SHP77 (cell line): ENCODE measurements at regions not wholly inside any gene's neighbourhood (a gene's known extent, or its start where the extent isn't known, plus 50 kb on each side); places are given as distances from the start of the nearest gene placed in this dataset.
"Not testable (repeated sequence)": the region's sequence is repeated elsewhere in the genome, so short reads cannot be mapped to it uniquely, and the experiment has no call there.

ENCODE experiments used
- DNase-seq, 2 experiments: peaks; one replicate each; lab custom pipeline; 2025; lab: John Stamatoyannopoulos, UW

- not testable (repeated sequence) for DNase-seq
These were observed 1526.2 kb downstream of the SI start for GRCh38 chr3:163551915-163552658.

DNA sequence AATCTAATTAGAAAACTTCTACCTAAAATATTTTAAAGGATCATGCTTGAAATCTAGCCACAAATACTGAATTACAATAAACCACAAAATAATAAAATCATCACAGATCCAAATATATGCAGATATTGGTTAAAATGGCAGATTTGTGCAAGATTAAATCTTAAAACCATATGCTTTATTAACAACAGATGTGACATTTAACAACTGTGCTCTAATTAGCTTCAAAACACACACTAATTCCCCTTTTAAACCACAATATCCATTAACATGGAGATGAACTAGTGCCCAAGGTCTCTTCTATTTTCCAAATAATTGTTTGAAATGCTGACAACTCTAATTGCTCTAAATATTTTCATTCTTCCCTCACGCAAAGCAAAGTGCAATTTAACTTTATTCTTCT lies 1530.3 kb downstream of the SI start:
- no peak for DNase-seq

DNA sequence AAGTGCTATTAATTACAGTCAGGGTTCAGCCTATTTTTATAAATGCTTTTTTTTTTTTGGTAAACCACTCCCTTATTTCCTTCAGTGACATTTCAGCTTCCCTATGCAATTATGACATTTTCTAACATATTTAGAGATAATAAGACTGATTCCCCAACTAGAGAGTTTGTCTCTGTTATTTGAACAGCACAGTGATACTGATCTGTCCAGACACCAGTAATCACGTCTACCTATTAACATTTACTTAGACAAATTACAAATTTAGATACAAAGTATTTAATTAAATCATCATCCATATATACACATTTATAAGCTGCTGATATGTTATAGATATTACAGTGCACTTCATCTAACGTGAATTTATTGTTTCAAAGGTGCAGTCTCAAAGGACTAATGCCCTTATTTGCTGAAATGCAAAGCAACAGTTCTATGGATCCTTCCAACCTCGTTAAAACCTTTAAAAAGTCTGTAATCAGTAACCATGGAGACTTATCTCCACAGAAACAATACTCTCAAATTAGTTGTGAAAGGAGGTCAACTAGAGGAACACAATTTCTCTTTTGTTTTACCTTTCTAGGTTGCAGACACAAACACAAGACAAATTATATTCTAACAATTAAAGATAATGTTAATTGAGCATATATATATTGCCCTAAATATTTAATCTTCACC lies 1531.1 kb downstream of the SI start:
- DNase-seq: no peak

- no peak for DNase-seq
These were observed 1534.6 kb downstream of the SI start for GRCh38 chr3:163543662-163544061.

- no peak for DNase-seq
These were observed 1536.7 kb downstream of the SI start for GRCh38 chr3:163541629-163542028.

DNA sequence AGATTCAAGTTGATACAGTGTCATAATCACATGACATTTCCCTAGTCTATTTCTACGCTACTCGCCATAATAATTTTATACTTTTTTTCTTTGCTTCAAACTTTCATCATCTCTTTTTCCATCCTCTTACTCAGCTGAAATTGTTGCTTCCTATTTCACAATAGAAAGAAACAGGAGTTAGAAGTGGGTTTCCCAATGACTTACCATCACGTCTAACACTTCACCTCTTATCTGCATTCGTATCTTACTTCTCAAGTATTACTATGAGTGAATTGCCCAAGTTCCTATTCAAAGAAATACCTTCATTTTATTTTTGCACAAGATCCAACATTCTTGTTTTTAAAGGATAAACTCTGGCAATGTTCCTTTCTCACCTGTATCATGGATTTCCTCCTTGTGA lies 1539.9 kb downstream of the SI start:
- DNase-seq: no peak

DNA sequence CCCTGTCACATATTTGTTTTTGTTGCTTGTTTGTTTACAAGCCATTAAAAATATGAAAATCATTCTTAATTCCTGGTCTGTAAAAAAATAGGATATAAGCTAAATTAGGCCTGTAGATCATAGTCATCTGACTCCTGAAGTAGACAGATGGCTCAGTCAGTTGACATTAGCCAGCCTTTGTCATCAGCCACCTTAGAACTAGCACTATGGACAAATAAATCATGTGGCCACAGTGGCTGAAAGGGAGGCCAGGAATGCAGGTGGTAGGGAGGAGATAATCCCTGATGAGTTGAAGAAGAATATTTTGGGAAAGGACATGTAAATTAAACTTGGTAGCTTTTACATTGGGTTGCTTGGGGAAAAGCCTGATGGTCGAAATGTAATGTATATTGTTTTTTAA lies 1544.9 kb downstream of the SI start:
- DNase-seq: peak; percentile 41 to 51

GRCh38 chr3:163523375-163523774 lies 1554.9 kb downstream of the SI start:
- no peak for DNase-seq

DNA sequence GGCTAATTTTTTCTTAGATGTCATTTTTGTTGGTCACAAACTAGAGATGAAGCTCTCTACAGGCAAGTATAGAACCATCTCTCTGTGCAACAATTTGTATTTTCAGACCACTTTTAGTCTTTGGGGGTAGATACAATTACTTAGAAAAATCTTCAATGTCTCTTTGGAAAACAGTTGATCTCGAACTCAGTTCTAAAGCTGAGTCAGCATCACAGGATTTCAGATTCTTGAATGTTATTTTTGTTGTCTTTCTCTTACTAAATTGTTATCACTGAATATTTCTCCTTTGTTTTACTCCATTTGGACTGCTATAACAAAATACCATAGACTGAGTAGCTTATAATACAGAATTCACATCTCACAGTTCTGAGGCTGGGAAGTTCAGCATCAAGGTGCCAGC lies 1557.0 kb downstream of the SI start:
- DNase-seq: no peak

DNA sequence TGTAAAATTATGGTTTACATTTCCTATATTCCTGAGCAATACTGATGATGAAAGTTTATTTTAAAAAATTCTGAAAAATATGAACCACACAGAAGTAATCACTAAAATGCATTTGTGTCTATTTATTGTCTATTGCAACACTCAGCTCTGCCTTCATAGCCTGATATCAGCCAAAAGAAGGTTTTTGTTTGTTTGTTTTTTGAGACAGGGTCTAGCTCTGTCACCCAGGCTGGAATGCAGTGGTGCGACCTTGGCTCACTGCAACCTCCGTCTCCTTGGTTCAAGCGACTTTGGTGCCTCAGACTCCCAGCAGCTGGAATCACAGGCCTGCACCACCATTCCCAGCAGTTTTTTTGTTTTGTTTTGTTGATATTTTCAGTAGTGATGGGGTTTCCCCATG lies 1560.2 kb downstream of the SI start:
- no peak for DNase-seq

GRCh38 chr3:163513149-163513657 lies 1565.1 kb downstream of the SI start:
- no peak for DNase-seq

DNA sequence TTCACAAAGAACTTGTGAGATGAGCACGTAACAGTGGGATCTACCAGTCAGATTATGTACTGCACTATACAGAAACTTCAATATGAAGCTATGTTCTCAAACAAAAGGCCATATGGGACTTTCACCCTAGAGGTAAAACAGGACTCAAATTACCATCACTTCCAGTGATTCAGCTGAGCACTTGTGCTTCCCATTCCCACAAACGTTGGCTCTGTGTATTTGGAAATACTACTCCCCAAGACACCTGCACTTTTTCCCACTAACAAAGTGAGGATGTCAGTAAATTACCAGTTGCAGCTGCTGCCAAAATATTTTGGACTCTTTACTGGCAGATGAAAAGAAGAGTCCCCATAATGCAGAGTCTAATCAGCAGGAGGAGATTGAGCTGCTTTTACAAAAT lies 1570.1 kb downstream of the SI start:
- DNase-seq: peak; percentile 6 to 12

- DNase-seq: no peak
These were observed 1573.3 kb downstream of the SI start for GRCh38 chr3:163504974-163505373.

- DNase-seq: not testable (repeated sequence)
These were observed 1578.5 kb downstream of the SI start for GRCh38 chr3:163499736-163500219.

- DNase-seq: not testable (repeated sequence)
These were observed 1579.2 kb downstream of the SI start for GRCh38 chr3:163498842-163499735.

DNA sequence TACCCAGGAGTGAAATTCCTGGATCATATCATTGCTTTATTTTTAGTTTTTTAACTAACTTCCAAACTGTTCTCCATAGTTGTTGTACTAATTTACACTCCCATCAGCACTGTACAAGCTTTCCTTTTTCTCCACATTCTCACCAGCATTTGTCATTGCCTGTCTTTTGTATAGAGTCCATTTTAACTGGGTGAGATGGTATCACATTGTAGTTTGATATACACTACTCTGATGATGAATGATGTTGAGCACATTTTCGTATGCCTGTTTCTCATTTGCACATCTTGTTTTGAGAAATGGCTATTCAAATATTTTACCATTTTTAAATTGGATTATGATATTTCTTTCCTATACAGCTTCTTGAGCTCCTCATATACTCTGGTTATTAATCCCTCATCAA lies 1586.6 kb downstream of the SI start:
- no peak for DNase-seq

DNA sequence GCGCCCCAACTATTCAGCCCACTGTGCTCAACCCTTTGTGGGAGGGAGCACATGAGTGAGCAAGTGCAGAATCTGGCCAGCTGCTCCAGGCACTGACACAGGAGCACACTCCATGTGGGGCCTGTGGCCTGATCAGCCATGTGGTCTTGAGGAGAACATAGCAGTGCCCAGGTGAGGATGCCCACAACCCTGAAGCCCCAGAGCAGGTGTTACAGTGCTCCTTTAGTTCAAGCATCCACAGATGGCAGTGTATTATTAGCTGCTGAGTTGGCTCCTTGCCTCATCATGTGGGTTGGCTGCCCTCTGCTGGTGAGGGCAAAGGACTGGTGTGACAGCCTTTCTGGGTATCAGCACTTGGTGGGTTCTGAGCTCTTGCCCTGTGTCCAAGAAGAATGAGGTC lies 1588.2 kb downstream of the SI start:
- DNase-seq: peak; percentile 23 to 56

DNA sequence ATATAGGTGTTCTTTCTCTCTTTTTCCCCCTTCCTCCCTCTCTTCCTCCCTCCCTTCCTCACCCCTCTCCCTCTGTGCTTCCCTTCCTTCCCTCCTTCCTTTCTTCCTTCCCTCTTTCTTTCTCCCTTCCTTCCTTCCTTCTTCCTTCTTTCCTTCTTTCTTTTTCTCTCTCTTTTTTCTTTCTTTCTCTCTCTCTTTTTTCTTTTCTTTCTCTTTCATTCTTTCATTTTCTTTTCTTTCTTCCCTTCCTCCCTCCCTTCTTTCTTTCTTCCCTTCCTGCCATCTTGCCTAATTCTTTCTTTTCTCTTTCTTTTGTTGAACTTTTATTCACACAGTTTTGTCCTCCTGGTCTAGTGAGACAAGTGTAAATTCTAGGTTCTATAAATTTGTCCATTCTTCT lies 1595.6 kb downstream of the SI start:
- no peak for DNase-seq

DNA sequence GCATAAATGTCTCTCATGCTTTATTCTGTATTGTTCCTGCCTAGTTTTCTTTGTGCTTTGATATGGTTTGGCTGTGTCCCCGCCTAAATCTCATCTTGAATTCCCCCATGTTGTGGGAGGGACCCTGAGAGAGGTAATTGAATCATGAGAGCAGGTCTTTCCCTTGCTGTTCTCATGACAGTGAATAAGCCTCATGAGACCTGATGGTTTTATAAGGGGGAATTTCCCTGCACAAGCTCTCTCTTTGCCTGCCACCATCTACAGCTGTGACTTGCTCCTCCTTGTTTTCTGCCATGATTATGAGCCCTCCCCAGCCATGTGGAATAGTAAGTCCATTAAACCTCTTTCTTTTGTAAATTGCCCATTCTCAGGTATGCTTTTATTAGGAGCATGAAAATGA lies 1596.6 kb downstream of the SI start:
- DNase-seq: no peak

GRCh38 chr3:163476179-163476578 lies 1602.1 kb downstream of the SI start:
- peak; percentile 10 to 50 for DNase-seq

- no peak for DNase-seq
These were observed 1603.5 kb downstream of the SI start for GRCh38 chr3:163474766-163475165.
